Panc1 (cell line): ENCODE measurements at regions not wholly inside any gene's neighbourhood (a gene's known extent, or its start where the extent isn't known, plus 50 kb on each side); places are given as distances from the start of the nearest gene placed in this dataset.

ENCODE experiments used
- POLR2AphosphoS5 ChIP-seq: IDR thresholded peaks from 2 replicates; pipeline ENCODE4 v1.6.1; 2012; ENCODE audit warnings: mild to moderate bottlenecking, low read depth, low read length, moderate library complexity
- REST ChIP-seq, 2 experiments: IDR thresholded peaks; 2 replicates each; pipeline ENCODE4 v1.6.1; 2011 to 2012; ENCODE audit warnings: low read depth in 2 of 2, control low read depth in 1 of 2, low read length in 1 of 2, mild to moderate bottlenecking in 1 of 2, moderate library complexity in 1 of 2; ENCODE audit not compliant: insufficient read depth in 1 of 2
- SIN3A ChIP-seq: IDR thresholded peaks from 2 replicates; pipeline ENCODE4 v1.6.1; 2012; ENCODE audit warnings: low read depth, mild to moderate bottlenecking, low read length, moderate library complexity, borderline replicate concordance; ENCODE audit not compliant: insufficient read depth
- TCF7L2 ChIP-seq: IDR thresholded peaks from 2 replicates; pipeline ENCODE4 v1.6.1; 2011; ENCODE audit warnings: mild to moderate bottlenecking, low read depth, low read length, inconsistent platforms
- TF ChIP-seq, protein P1 (sequence below): fragments of 450-650 bp; IDR thresholded peaks from 2 replicates; pipeline ENCODE4 v1.5.1; 2017; ENCODE audit warnings: mild to moderate bottlenecking

- TF ChIP-seq, protein P1, sequence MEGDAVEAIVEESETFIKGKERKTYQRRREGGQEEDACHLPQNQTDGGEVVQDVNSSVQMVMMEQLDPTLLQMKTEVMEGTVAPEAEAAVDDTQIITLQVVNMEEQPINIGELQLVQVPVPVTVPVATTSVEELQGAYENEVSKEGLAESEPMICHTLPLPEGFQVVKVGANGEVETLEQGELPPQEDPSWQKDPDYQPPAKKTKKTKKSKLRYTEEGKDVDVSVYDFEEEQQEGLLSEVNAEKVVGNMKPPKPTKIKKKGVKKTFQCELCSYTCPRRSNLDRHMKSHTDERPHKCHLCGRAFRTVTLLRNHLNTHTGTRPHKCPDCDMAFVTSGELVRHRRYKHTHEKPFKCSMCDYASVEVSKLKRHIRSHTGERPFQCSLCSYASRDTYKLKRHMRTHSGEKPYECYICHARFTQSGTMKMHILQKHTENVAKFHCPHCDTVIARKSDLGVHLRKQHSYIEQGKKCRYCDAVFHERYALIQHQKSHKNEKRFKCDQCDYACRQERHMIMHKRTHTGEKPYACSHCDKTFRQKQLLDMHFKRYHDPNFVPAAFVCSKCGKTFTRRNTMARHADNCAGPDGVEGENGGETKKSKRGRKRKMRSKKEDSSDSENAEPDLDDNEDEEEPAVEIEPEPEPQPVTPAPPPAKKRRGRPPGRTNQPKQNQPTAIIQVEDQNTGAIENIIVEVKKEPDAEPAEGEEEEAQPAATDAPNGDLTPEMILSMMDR = no peak
- TF ChIP-seq POLR2AphosphoS5 = no peak
- no peak for TF ChIP-seq REST (IDR thresholded peaks at IDR 0.05; ENCODE audit: insufficient read depth in 1 of 2, low read depth in 2 of 2, low read length in 1 of 2)
- no peak for TF ChIP-seq SIN3A
- TF ChIP-seq TCF7L2 = no peak
Observed at GRCh38 chr5:112574536-112574935, 155.5 kb upstream of the EPB41L4A start.
